KBM-7 (cell line): ENCODE measurements at regions not wholly inside any gene's neighbourhood (a gene's known extent, or its start where the extent isn't known, plus 50 kb on each side); places are given as distances from the start of the nearest gene placed in this dataset.
"Not testable (repeated sequence)": the region's sequence is repeated elsewhere in the genome, so short reads cannot be mapped to it uniquely, and the experiment has no call there.

ENCODE experiments used
- DNase-seq: peaks from one replicate; pipeline ENCODE4 v3.0.0-alpha.2; 2015
- in situ Hi-C: fragments of 300-500 bp; cut with MboI; formaldehyde crosslinking; loops from 2 replicates; pipeline ENCODE4 v1.14.3; 2020; ENCODE audit warnings: low sequenced_read_pairs, low pct_unique_long_range_greater_than_20kb, mixed read lengths

GRCh38 chr9:24936117-24936516 lies 390.4 kb upstream of the IZUMO3 start:
- DNase-seq: no peak
- in situ Hi-C loops: no loop called here

- DNase-seq: no peak
- in situ Hi-C loops: no loop called here
Measured at GRCh38 chr9:24932785-24933184, 387.1 kb upstream of the IZUMO3 start.

GRCh38 chr9:24931894-24932293 lies 386.2 kb upstream of the IZUMO3 start:
- DNase-seq: no peak
- in situ Hi-C loops: no loop called here

- DNase-seq: no peak
- in situ Hi-C loops: no loop called here
Measured at GRCh38 chr9:24912767-24913166, 367.1 kb upstream of the IZUMO3 start.

GRCh38 chr9:24901319-24901718 lies 355.6 kb upstream of the IZUMO3 start:
- in situ Hi-C loops: no loop called here
- no peak for DNase-seq

GRCh38 chr9:24900179-24900578 lies 354.5 kb upstream of the IZUMO3 start:
- in situ Hi-C loops: no loop called here

GRCh38 chr9:24899463-24899862 lies 353.8 kb upstream of the IZUMO3 start:
- in situ Hi-C loops: no loop called here
- no peak for DNase-seq

More at GRCh38 chr9:24900179-24900578, 354.5 kb upstream of the IZUMO3 start:
- DNase-seq: no peak

- no peak for DNase-seq
- in situ Hi-C loops: no loop called here
Measured at GRCh38 chr9:24897826-24898225, 352.1 kb upstream of the IZUMO3 start.

GRCh38 chr9:24881361-24881760 lies 335.7 kb upstream of the IZUMO3 start:
- DNase-seq: no peak
- in situ Hi-C loops: no loop called here

GRCh38 chr9:24879591-24879990 lies 333.9 kb upstream of the IZUMO3 start:
- in situ Hi-C loops: no loop called here
- DNase-seq: no peak

- in situ Hi-C loops: not testable (repeated sequence)
Measured at GRCh38 chr9:24856601-24857000, 310.9 kb upstream of the IZUMO3 start.

GRCh38 chr9:24846248-24846912 lies 300.7 kb upstream of the IZUMO3 start:
- no peak for DNase-seq
- in situ Hi-C loops: no loop called here

More at GRCh38 chr9:24856601-24857000, 310.9 kb upstream of the IZUMO3 start:
- DNase-seq: not testable (repeated sequence)

GRCh38 chr9:24844217-24844616 lies 298.5 kb upstream of the IZUMO3 start:
- in situ Hi-C loops: no loop called here
- no peak for DNase-seq

GRCh38 chr9:24841993-24842392 lies 296.3 kb upstream of the IZUMO3 start:
- in situ Hi-C loops: no loop called here
- no peak for DNase-seq

- DNase-seq: peak; percentile 9
- in situ Hi-C loops: no loop called here
Measured at GRCh38 chr9:24832307-24832706, 286.6 kb upstream of the IZUMO3 start.

GRCh38 chr9:24828687-24829086 lies 283.0 kb upstream of the IZUMO3 start:
- no peak for DNase-seq
- in situ Hi-C loops: no loop called here

- DNase-seq: no peak
- in situ Hi-C loops: no loop called here
Measured at GRCh38 chr9:24824607-24825006, 278.9 kb upstream of the IZUMO3 start.

- in situ Hi-C loops: no loop called here
- DNase-seq: no peak
Measured at GRCh38 chr9:24820196-24820595, 274.5 kb upstream of the IZUMO3 start.

- peak; percentile 14 for DNase-seq
- in situ Hi-C loops: no loop called here
Measured at GRCh38 chr9:24817756-24818155, 272.1 kb upstream of the IZUMO3 start.

- DNase-seq: no peak
- in situ Hi-C loops: no loop called here
Measured at GRCh38 chr9:24816006-24816405, 270.3 kb upstream of the IZUMO3 start.

GRCh38 chr9:24801344-24801743 lies 255.6 kb upstream of the IZUMO3 start:
- in situ Hi-C loops: no loop called here
- DNase-seq: no peak
